Tibial nerve (tissue), 3 donors: ENCODE measurements at regions not wholly inside any gene's neighbourhood (a gene's known extent, or its start where the extent isn't known, plus 50 kb on each side); places are given as distances from the start of the nearest gene placed in this dataset.

Experiments used
- POLR2A ChIP-seq, 2 donors: fragments of 450-650 bp; IDR thresholded peaks; one replicate each; pipeline ENCODE4 v1.6.1; 2017; ENCODE audit warnings: antibody characterized with exemption in 2 of 2, mild to moderate bottlenecking in 2 of 2, moderate library complexity in 2 of 2
- TF ChIP-seq, protein P1 (sequence below), 5 experiments: fragments of 200-600 bp in 3 of 5; fragments of 450-650 bp in 2 of 5; sonication (generic) in 3 of 5; IDR thresholded peaks; one replicate each; pipeline ENCODE4 v1.5.1; 2016 to 2019; ENCODE audit warnings: antibody characterized with exemption in 5 of 5, mild to moderate bottlenecking in 3 of 5, moderate library complexity in 2 of 5

DNA sequence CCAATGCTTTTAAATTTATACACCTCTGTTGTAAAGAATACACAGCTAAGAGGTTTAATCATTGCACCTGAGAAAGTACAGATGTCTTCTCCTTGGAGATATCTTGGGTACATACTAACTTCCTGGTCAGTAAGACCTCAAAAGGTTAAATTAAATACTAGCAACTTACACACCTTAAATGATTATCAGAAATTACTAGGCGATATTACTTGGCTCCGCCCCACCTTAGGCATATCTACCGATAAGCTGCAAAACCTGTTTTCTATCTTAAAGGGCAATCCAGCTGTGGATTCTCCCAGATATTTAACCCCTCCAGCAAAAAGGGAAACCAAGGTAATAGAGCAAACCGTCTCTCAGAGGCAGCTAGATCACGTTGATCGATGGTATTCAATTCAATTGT, 819.4 kb downstream of the FAM133A start:
- TF ChIP-seq, protein P1, sequence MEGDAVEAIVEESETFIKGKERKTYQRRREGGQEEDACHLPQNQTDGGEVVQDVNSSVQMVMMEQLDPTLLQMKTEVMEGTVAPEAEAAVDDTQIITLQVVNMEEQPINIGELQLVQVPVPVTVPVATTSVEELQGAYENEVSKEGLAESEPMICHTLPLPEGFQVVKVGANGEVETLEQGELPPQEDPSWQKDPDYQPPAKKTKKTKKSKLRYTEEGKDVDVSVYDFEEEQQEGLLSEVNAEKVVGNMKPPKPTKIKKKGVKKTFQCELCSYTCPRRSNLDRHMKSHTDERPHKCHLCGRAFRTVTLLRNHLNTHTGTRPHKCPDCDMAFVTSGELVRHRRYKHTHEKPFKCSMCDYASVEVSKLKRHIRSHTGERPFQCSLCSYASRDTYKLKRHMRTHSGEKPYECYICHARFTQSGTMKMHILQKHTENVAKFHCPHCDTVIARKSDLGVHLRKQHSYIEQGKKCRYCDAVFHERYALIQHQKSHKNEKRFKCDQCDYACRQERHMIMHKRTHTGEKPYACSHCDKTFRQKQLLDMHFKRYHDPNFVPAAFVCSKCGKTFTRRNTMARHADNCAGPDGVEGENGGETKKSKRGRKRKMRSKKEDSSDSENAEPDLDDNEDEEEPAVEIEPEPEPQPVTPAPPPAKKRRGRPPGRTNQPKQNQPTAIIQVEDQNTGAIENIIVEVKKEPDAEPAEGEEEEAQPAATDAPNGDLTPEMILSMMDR (IDR thresholded peaks at IDR 0.05), result no peak
- TF ChIP-seq POLR2A (IDR thresholded peaks at IDR 0.05), result no peak
